CD4-positive, alpha-beta T cell treated with Interleukin-4 for 1 hour (primary cell): ENCODE measurements at regions not wholly inside any gene's neighbourhood (a gene's known extent, or its start where the extent isn't known, plus 50 kb on each side); places are given as distances from the start of the nearest gene placed in this dataset.

Experiments
- DNase-seq, 2 donors: peaks; one replicate each; pipeline ENCODE4 v3.0.0-alpha.2; 2020 to 2022

DNA sequence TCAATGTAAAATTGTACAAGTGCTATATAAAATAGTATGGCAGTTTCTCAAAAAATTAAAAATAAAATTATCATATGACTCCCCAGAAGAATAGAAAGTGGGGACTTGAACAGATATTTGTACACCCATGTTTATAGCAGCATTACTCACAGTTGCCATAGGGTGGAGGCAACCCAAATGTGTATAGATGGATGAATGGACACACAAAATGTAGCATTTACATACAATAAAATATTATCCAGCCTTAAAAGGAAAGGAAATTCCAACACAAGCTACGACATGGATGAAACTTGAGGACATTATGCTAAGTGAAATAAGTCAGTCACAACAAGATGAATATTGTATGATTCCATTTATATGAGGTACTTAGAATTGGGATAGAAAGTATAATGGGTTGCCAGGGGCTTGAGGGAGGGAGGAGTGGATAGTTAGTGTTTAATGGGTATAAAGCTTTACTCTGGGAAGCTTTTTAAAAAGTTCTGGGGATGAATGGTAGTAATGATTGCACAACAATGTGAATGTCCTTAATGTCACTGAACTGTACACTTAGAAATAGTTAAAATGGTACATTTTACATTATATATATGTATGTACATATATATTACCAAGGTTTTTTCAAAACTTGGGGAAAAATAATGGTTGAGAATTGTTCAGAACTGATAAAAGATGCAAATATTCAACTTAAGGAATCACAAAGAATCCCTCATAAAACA is 53.0 kb upstream of the ADORA3 start:
- DNase-seq = peak in 1 of 2 donors; percentile 24

DNA sequence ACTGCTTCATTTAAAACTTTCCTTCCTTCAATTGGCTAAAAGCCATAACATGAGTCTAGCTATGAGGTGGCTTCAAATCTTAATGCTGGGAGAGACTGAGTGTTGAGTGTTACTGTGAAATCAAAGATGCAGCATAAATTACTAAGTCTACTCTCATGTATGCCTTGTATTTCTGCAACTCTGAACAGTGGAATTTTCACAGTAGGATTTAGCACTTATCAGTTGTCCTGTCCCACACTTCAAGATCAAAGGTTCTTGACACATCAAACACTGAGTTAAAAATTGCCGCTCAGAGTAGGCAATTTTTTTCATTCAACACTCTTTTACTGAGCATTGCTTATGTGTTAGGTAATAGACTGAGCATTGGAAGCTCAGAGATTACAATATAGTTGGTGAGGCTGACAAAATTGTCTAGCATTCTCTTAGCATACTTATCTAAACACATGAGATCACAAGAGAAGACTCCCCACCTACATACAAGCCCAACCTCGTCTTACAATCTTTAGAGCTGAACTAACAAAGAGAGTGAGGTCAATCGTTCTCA is 56.4 kb upstream of the ADORA3 start:
- no peak for DNase-seq

DNA sequence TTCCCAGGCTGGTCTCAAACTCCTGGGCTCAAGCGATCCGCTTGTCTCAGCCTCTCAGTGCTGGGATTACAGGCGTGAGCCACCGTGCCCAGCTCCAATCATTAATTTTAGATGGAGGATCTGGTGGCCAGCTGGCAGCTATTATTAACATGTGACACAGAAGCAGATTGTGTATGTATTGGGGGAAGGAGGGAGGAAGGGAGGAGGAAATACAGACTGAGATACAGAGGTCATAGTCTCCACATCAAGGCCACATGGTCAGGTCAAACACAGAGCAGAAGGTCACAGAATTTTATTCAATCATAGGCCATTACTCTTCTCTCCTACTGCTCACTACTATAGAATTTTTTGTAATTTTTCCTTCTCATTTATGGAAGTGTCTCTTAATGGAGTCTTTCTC is 57.9 kb upstream of the ADORA3 start:
- no peak for DNase-seq

DNA sequence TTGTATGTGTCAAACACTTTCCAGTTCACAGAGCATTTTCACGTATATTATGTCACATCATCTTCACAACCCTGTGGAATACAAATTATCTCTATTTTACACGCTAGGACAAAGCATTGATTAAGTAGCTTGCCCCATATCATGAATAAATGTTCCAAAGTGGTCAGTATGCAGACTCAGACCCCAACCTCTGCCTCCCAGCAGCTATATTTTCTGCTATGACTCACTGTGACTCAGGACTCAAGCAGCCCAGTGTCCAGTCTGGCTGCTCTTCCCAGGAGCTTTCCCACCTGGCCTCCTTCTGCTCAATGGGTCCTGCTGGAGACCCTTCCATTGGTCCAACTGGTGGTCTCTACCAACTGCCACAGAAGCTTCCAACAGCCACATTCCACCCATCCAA is 56.0 kb upstream of the RAP1A start:
- DNase-seq = no peak

DNA sequence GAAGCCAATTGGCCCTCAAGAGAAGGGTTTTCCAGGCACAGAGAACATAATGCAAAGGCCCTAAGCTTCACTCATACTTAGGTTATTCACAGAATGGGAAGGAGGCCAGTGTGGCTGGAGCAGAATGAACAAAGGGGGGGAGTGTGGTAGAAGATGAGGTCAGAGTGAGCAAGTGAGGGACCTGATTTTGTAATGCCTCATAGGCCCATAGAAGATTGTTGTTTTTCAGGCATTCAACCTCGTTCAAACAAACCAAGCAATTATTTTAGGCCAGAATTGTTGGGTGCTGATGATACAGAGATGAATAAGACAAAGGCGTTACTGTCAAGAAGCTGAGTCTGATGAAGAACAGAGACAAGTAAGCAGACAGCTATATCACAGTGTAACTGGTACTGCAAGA is 54.5 kb upstream of the RAP1A start:
- DNase-seq = no peak

DNA sequence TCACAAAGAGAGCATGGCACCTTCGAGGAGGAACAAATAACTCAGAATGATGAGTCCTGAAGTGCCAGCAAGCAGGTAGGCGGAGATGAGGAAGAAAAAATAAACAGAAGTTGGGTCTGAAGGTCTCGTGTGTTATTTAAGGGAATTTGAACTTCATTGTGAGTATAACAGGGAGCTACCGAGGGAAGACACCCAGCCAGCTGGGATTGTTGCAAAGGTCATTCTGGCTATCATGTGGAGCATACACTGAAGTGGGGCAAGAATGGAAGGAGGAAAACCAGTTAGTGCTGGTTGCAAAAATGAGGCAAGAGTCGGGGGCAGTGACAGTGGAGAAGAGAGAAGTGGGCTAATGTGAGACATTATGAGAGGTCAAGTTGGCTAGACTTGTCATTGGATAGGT is 53.6 kb upstream of the RAP1A start:
- no peak for DNase-seq

DNA sequence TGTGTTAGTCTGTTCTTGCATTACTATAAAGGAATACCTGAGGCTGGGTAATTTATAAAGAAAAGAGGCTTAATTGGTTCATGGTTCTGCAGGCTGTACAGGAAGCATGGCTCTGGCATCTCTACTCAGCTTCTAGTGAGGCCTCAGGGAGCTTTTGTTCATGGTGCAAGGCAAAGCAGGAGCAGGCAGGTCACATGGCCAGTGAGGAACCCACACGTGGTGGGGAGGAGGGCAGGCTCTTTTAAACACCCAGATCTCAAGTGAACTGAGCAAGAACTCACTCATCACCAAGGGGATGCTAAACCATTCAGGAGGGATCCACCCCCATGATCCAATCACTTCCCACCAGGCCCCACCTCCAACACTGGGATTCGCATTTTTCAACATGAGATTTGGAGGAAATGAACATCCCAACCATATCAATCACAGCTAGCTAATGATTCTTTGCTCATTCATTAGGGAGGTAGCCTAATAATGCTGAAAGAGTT is 51.4 kb upstream of the RAP1A start:
- no peak for DNase-seq
